ENCODE measurements at regions not wholly inside any gene's neighbourhood (a gene's known extent, or its start where the extent isn't known, plus 50 kb on each side); places are given as distances from the start of the nearest gene placed in this dataset. TPM values are rescaled to one million over a fixed set of nuclear protein-coding genes. Genes with fewer than 3 reads are reported as not detected.

DNA sequence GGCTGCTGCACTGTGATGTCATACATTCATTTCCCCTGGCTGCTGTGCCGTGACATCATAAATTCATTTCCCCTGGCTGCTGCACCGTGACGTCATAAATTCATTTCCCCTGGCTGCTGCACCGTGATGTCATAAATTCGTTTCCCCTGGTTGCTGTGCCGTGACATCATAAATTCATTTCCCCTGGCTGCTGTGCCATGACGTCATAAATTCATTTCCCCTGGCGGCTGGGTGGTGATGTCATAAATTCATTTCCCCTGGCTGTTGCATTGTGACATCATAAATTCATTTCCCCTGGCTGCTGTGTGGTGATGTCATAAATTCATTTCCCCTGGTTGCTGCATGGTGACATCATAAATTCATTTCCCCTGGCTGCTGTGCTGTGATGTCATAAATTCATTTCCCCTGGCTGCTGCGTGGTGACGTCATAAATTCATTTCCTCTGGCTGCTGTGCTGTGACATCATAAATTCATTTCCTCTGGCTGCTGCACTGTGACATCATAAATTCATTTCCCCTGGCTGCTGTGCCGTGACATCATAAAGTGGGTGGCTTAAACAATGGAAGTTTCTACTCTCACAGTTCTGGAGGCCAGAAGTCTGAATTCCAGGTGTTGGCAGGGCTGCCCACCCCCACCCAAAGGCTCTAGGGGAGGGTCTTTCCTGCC is 301.1 kb downstream of the SHANK2 start:
- DNase-seq, result no peak
- CTCF ChIA-PET (ENCODE audit: partially characterized antibody), result no interaction called here
- Mint-ChIP-seq H3K4me3 (no peak overlapping the region), H3K4me1 (no peaks in the 10 kb centered on the region), H3K27ac (no peak overlapping the region), H3K9me3 (peaks cover 0 to 20% (median 4%) of the 10 kb centered on the region in 8 donors), H3K36me3 (no peaks in the 10 kb centered on the region), H3K27me3 (peaks cover 0 to 5% of the 10 kb centered on the region in 2 donors)
- H3K27ac ChIP-seq (ENCODE audit: low read depth, low read length), result no peak overlapping the region
- no peaks in the 10 kb centered on the region for H3K27me3 ChIP-seq (ENCODE audit: insufficient read depth, low read length)
- no peaks in the 10 kb centered on the region for H3K4me1 ChIP-seq (ENCODE audit: insufficient read depth, low read length)
- no peaks in the 10 kb centered on the region for H3K9me3 ChIP-seq (ENCODE audit: control insufficient read depth in 1 of 2, low read length in 2 of 2)
- no peak overlapping the region for H3K4me3 ChIP-seq (ENCODE audit: low read length in 2 of 2)
- intact Hi-C loops (cut with micrococcal nuclease), result no loop called here
- POLR2A ChIA-PET (ENCODE audit: partially characterized antibody), result no interaction called here
- no peaks in the 10 kb centered on the region for H3K36me3 ChIP-seq (ENCODE audit: insufficient read depth, low read length)

DNA sequence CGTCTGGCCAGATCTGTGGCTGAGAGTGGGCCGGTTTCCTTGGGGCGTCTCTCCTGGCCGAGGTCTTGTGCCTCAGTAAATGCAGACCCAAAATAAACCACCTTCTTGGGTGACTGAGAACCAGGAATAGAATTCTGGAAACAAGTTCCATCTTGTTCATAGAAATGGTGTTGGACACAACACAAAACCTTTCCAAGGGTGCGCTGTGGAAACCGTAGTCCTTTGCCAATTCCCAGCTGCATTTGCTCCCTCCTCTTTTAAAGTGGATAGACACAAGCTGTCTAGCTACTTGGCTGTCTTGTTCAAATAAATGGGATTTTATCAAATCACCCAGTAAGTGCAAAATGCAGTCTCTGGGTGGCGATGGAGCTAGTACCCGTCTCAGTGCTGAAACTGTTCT is 300.2 kb downstream of the SHANK2 start:
- H3K4me3 Mint-ChIP-seq, result no peak overlapping the region
- H3K9me3 Mint-ChIP-seq, result peaks cover 0 to 20% (median 3%) of the 10 kb centered on the region in 8 donors
- Histone ChIP-seq H3K27ac (ENCODE audit: low read depth, low read length) (no peak overlapping the region), H3K9me3 (ENCODE audit: control insufficient read depth in 1 of 2, low read length in 2 of 2) (no peaks in the 10 kb centered on the region), H3K36me3 (ENCODE audit: insufficient read depth, low read length) (no peaks in the 10 kb centered on the region), H3K27me3 (ENCODE audit: insufficient read depth, low read length) (no peaks in the 10 kb centered on the region), H3K4me3 (ENCODE audit: low read length in 2 of 2) (no peak overlapping the region), H3K4me1 (ENCODE audit: insufficient read depth, low read length) (no peaks in the 10 kb centered on the region)
- H3K27me3 Mint-ChIP-seq, result peaks cover 0 to 5% of the 10 kb centered on the region in 2 donors
- intact Hi-C loops (cut with micrococcal nuclease), result no loop called here
- no peaks in the 10 kb centered on the region for H3K4me1 Mint-ChIP-seq
- ChIA-PET POLR2A (ENCODE audit: partially characterized antibody) (no interaction called here), CTCF (ENCODE audit: partially characterized antibody) (no interaction called here)
- DNase-seq, result no peak
- no peak overlapping the region for H3K27ac Mint-ChIP-seq
- H3K36me3 Mint-ChIP-seq, result no peaks in the 10 kb centered on the region

GRCh38 chr11:70953720-70954119 is 298.7 kb downstream of the SHANK2 start:
- Histone ChIP-seq H3K9me3 (ENCODE audit: control insufficient read depth in 1 of 2, low read length in 2 of 2) (no peaks in the 10 kb centered on the region), H3K4me3 (ENCODE audit: low read length in 2 of 2) (no peak overlapping the region), H3K4me1 (ENCODE audit: insufficient read depth, low read length) (no peaks in the 10 kb centered on the region), H3K36me3 (ENCODE audit: insufficient read depth, low read length) (no peaks in the 10 kb centered on the region), H3K27ac (ENCODE audit: low read depth, low read length) (no peak overlapping the region), H3K27me3 (ENCODE audit: insufficient read depth, low read length) (no peaks in the 10 kb centered on the region)
- Mint-ChIP-seq H3K4me1 (no peaks in the 10 kb centered on the region), H3K27ac (no peak overlapping the region), H3K36me3 (no peaks in the 10 kb centered on the region), H3K9me3 (peaks cover 0 to 14% (median 3%) of the 10 kb centered on the region in 8 donors), H3K27me3 (peaks cover 0 to 5% of the 10 kb centered on the region in 2 donors), H3K4me3 (no peak overlapping the region)
- intact Hi-C loops (cut with micrococcal nuclease), result no loop called here
- CTCF ChIA-PET (ENCODE audit: partially characterized antibody), result no interaction called here
- POLR2A ChIA-PET (ENCODE audit: partially characterized antibody), result no interaction called here
- DNase-seq, result no peak

- Mint-ChIP-seq H3K27ac (no peak overlapping the region), H3K9me3 (peaks cover 0 to 14% (median 3%) of the 10 kb centered on the region in 8 donors), H3K36me3 (no peaks in the 10 kb centered on the region), H3K4me3 (no peak overlapping the region), H3K4me1 (no peaks in the 10 kb centered on the region), H3K27me3 (peaks cover 0 to 5% of the 10 kb centered on the region in 2 donors)
- Histone ChIP-seq H3K27me3 (ENCODE audit: insufficient read depth, low read length) (no peaks in the 10 kb centered on the region), H3K36me3 (ENCODE audit: insufficient read depth, low read length) (no peaks in the 10 kb centered on the region), H3K4me3 (ENCODE audit: low read length in 2 of 2) (no peak overlapping the region), H3K4me1 (ENCODE audit: insufficient read depth, low read length) (no peaks in the 10 kb centered on the region), H3K27ac (ENCODE audit: low read depth, low read length) (no peak overlapping the region), H3K9me3 (ENCODE audit: control insufficient read depth in 1 of 2, low read length in 2 of 2) (no peaks in the 10 kb centered on the region)
- DNase-seq, result no peak
- POLR2A ChIA-PET (ENCODE audit: partially characterized antibody), result no interaction called here
- intact Hi-C loops (cut with micrococcal nuclease), result no loop called here
- CTCF ChIA-PET (ENCODE audit: partially characterized antibody), result no interaction called here
These were observed 297.9 kb downstream of the SHANK2 start for GRCh38 chr11:70954471-70954870.

Small RNA genes lying in the stretch of these regions (microRNA-seq; reads per million reads assigned to microRNA genes)
- gene MIR3664 (ENCODE audit: borderline microRNAs expressed, borderline number of aligned reads, borderline replicate concordance), result not detected

Measured in CD4-positive, alpha-beta memory T cell (primary cell).